NCI-H748 treated with DMSO at 0.1 percent for 48 hours (cell line): ENCODE measurements at regions not wholly inside any gene's neighbourhood (a gene's known extent, or its start where the extent isn't known, plus 50 kb on each side); places are given as distances from the start of the nearest gene placed in this dataset.

ENCODE experiments used
- DNase-seq: peaks from one replicate; lab custom pipeline; 2025; lab: John Stamatoyannopoulos, UW

GRCh38 chr3:73697020-73697419, 72.3 kb upstream of the PDZRN3 start:
- no peak for DNase-seq

DNA sequence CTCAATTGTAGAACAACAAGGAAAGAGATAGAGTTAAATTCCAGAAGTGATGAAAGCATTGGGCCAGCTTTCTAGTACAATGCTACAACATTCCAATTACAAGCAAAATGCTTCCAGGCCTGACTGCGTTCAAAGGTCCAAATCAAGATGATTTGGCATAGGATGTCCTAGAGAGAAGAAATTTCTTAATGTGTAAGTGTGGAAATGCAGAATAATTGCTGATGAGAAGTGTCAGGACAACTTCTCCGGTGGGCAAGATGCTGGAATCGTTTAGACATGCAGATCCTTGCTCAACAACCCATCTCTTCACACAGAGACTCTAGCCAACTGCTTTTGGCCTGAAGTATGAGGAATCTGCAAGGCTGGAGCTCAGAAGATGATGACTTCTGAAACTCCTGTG, 71.1 kb upstream of the PDZRN3 start:
- no peak for DNase-seq

DNA sequence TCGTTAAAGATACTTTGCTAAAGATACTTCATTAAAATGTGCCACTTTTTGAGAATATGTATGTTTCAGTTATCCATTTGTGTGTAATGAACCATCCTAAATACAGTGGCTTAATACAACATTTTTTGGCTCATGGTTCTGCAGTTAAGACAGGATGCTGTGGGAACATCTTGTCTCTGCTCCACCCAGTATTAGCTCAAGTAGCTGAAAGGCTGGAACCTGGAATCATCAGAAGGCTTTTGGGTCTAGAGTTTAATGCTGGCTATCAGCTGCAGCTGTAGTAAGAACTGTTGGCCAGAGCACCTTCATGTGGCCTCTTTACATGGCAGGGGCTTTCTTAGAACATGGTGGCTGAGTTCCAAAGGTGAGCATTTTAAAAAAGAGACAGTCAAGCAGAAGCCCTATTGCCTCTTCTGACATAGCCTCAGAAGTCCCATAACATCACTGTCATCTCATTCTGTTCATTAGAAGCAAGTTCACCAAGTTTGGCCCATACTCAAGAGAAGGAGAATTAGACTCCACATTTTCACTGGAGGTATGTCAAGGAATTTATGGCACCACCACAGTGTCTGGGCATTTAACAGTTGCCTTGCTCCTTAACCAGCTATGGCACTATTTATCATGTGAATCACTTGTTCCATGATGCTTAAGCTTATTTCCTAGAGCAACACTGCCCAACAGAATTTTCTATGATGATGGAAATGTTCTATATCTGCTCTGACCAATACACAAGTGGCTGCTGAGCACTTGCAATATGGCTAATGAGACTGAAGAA, 70.4 kb upstream of the PDZRN3 start:
- no peak for DNase-seq

DNA sequence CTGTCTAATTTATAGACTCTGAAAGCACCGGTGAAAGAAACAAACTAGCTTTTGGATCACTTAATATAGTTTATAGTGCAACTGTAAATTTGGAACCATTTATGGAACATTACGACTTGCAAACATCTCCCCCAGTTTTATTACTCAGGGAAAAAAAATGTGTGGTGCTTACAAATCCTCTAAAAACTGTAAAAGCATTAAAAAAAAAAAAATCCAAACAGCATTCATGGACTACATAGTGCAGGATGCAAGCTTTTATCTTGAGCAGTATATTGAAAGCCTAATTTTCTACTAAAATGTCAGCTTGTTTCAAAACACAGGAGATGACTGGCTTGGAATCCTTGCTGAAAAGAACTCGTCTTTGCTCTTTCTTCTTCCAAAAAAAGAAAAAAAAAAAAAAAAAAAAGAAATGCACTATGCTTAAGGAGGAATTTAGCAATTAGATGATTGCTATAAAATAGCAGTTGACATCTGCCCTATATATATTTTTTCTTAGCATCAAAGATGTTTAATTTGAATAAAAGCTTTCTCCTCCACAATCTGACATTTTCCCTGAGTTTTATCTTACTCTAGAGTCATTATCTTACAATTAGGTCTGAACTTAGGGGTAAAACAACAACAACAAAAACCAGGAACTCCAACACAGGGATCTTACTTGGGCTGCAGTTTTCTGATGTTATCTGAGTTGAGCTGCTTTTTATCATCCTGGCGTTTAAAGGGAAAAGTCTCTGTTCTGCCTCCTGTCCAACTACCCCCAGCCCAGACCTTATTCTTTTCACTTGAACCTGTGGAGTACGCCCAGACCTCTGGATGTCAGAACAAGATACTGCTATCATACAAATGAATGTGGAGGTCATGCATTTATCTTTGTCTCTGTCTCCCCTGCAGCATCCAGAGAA, 62.6 kb upstream of the PDZRN3 start:
- DNase-seq: no peak

DNA sequence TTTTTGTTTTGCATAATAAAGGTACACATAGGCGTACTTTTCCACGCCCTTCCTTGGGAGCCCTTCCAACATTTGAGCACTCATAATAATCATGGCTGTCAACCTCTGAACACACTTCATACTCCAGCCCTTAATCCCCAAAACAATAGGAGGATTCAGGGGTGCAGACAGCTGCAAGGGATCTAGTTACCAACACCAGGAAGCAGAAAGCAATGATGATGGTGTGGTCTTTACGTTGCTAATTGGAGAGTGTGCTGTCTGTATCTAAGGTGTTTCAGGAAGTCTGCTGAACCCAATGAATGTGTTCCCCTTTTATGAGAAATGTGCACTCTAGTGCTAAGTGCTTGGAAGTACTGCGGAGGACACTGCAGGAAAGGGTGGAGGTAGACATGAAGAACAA, 60.3 kb upstream of the PDZRN3 start:
- peak; percentile 81 for DNase-seq

DNA sequence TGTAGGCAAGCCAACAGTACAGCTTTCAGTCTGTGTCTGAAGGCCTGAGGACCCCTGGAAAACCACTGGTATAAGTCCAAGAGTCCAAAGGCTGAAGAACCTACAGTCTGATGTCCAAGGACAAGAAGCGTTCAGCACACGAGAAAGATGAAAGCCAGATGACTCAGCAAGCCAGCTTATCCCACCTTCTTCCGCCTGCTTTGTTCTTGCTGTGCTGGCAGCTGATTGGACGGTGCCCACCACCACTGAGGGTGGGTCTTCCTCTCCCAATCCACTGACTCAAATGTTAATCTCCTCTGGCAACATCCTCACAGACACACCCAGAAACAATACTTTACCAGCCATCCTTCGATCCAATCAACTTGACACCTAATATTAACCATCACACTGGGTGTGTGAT, 59.0 kb upstream of the PDZRN3 start:
- DNase-seq: no peak

DNA sequence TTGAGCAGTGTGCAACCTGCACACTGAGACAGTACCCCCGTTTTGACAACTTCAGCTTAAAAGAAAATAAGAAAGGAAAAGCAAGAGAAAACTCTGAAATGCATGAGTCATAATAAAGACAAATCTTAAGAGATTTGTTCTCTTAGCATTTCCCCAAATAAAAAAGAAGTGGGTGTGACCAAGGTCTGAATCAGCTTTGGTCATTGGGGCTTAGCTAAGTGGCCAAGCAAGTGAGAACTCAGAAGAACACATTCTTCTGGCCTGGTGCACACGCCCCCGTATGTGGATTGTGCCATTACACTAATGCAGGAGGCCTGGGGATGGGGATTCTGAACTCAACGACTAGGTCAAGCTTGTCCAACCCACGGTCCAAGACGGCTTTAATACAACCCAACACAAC, 56.9 kb upstream of the PDZRN3 start:
- DNase-seq: no peak

GRCh38 chr3:73681198-73681597, 56.5 kb upstream of the PDZRN3 start:
- DNase-seq: no peak

DNA sequence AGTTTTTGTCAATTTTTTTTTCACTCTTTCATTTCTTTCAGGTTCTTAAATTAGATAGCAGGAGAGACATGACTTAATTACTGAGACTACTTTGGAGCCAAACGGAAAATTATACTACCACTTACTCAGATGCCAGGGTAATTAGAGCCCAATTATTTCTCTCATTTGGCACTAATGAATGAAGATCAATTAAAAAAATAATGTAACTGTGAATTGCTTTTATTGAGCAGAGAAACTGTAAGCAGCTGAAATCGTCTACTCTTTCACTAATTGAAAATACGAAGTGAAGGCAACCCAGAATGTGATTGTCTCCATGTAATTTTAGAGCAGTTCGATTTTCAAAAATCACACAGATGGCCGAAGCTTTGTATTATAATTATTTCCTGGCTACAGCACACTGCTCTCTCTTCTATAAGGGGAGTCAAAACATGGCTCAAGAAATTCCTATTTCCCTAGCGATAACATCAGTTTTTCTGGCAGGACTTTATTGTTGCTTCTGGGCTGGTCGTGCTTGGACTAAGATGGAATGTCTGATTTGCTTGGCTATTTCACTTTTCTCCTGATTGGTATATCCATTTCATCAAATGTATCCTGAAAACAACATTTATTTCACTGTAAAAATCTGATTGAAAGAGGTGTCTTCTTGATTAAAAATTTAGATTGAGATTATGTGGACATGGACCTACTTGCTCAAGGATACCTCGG, 55.8 kb upstream of the PDZRN3 start:
- no peak for DNase-seq

DNA sequence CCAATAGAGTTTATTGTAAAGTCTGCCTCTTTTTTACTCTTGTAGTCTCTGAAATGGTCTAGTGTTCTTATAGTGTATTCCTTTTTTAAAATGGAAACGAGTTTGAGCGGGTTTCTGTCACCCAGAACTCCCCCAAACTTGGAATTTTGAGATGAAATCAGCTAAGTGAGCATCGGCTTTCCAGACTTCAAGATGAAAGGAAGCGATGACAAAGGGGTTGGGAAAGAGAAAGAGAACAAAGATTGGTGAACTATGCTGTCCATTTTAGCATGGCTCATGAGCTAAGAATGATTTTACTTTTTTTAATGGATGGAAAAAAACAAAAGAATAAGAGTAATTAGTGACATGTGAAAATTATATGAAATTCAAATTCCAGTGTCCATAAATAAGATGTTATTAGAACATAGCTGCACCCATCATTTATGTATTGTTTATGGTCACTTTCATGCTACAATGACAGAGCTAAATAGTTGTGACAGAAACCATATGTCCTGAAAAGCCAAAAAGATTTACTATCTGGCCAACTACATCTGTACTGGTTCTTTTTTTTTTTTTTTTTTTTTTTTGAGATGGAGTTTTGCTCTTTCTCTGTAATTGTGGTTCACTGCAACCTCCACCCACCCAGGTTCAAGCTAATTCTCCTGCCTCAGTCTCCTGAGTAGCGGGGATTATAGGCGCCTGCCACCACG, 52.7 kb upstream of the PDZRN3 start:
- no peak for DNase-seq
